HG03575 (cell line): ENCODE measurements at regions not wholly inside any gene's neighbourhood (a gene's known extent, or its start where the extent isn't known, plus 50 kb on each side); places are given as distances from the start of the nearest gene placed in this dataset.
"Not testable (repeated sequence)": the region's sequence is repeated elsewhere in the genome, so short reads cannot be mapped to it uniquely, and the experiment has no call there.

Source experiments
- ATAC-seq: cut with Tn5 transposase; IDR thresholded peaks from one replicate; pipeline ENCODE4 v1.9.1; 2021; ENCODE audit not compliant: unreplicated experiment, insufficient number of reproducible peaks, low FRiP score; ENCODE audit errors: extremely low read depth

DNA sequence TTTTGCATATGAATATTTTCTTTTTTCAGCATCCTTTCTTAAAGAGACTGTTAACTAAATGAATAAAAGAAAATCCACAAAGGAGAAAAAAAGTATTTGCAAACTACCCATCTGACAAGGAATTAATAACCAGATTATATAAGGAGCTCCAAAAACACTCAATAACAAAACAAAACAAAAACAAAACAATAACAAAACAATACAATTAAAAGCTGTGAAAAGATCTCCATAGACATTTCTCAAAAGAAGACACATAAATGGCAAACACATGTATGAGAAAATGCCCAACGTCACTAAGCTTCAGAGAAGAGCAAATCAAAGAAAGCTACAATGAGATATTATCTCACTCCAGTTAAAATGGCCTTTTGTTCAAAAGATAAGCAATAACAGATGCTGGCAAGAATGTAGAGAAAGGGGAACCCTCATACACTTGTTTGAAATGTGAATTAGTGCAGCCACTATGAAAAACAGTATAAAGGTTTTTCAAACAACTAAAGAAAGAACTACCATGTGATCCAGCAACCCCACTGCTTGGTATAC lies 1310.0 kb upstream of the EYS start:
- ATAC-seq: no peak

DNA sequence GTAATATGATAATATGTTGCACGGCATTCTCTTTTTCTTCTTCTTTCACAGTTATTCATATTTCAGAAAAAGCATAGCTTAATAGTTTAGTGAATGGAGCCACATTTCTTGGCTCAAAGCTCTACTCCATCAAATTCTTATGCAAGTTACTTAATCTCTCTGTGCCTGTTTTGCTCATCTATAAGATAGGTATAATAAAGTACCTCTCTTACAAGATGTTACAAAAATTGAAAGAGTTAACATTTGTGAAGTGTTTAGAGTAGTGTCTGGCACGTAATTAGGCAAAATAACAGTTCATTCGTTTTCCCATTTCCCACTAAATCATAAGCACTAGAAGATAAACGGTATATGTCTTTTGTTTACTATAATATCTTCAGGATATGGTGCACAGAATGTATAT lies 1304.4 kb upstream of the EYS start:
- ATAC-seq: no peak

DNA sequence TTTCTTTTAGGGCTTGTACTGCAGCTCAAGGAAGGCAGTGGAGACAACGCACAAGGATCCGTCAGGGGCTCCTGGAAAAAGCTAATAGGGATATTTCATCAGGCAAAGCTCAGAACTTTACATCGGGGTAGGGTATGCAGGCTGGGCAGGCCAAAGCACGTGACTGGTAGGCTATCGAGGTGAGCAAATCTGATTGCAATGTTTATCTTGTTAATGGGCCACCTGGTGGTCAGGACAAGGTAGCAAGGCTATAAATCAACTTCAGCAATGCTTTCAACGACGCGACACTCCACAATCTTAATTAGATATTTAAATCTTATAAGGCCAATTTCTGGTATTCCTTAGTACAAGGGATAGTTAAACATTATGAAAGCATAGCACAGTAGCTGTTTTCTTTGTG lies 1302.8 kb upstream of the EYS start:
- no peak for ATAC-seq

DNA sequence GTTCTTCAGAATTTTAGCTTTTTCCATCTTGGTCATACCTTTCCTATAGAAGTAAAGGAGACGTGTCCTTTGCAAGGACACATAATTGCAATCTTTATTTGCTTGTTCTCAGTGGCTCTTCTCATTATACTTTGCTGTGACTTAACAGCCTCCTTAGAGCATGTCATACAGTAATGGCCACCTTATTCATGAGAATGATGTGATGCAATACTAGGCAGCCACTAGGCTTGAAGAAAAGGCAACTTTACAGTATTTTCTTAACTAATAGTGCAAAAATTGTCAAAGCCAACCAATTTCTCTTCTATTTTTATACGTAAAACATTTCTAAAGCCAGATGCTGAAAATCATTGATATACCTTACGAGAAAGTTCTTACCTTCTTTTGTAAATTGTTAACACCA lies 1296.8 kb upstream of the EYS start:
- no peak for ATAC-seq

DNA sequence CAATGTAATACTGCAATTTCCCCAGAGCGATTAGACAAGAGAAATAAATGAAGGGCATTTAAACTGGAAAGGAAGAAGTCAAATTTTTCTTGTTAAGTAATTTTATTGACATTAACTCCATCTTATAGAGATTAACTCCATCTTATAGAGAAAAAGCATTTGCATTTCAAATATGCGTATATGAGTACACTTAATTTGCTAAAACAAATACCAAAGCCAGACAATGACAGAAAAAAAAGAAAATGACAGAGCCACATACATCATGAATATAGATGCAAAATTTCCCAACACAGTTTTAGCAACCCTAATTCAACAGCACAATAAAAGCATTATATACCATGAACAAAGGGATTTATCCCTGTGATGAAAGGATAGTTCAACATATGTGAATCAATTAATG lies 1293.1 kb upstream of the EYS start:
- no peak for ATAC-seq

DNA sequence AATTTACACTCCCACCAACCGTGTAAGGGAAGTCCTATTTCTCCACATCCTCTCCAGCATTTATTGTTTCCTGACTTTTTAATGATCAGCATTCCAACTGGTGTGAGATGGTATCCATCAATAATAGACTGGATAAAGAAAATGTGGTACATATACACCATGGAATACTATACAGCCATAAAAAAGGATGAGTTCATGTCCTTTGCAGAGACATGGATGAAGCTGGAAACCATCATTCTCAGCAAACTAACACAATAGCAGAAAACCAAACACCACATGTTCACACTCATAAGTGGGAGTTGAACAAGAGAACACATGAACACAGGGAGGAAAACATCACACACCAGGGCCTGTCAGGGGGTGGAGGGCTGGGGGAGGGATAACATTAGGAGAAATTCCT lies 1290.6 kb upstream of the EYS start:
- ATAC-seq: not testable (repeated sequence)

DNA sequence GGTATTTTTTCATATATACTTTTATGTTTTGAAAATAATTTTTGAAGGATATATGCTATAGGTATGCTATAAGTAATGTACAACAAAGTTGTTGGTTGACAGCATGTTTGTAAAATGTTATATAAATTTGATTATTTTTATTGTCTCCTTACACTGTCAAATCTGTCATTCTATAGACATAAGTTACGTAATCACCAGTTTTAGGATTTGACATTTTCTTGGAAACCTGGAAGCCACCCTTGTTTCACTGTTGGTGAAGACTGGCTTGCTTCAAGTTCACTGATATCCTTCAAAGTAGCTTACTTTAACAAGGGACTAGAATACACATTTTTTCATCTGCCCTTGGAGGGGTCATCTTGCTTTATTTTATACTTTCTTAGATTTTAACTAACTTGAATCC lies 1288.6 kb upstream of the EYS start:
- ATAC-seq: no peak

DNA sequence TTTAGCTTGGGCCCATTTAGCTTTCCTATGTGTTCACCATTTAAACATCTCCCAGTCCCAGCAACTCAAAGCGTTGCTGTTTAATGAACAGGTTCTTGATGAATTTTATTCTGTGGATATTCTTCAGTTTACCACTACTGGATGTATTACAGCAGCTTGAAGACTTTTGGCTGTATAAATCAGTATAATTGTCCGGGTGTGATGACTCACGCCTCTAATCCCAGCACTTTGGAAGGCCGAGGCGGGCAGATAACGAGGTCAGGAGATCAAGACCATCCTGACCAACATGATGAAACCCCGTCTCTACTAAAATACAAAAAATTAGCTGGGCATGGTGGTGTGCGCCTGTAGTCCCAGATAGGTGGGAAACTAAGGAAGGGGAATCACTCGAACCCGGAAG lies 1286.7 kb upstream of the EYS start:
- ATAC-seq: not testable (repeated sequence)

DNA sequence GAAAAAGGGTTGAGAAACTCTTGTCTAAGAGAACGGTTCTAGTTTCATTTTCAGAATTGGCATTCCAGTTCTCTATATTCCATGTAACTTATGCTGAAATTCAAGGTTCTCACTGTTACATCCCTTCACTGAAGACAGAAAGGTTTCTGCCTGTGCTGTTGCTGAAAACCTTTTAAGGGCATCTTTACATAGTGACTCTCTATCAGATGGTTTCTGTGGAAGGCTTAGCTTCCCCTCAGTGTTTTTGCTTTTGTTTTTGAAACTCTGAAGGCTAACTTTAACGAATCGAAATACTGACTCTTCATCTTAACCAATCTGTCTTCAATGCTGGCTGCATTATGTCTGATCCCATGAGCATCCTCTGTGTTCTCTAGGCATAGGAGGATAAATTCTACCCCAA lies 1286.2 kb upstream of the EYS start:
- ATAC-seq: no peak

DNA sequence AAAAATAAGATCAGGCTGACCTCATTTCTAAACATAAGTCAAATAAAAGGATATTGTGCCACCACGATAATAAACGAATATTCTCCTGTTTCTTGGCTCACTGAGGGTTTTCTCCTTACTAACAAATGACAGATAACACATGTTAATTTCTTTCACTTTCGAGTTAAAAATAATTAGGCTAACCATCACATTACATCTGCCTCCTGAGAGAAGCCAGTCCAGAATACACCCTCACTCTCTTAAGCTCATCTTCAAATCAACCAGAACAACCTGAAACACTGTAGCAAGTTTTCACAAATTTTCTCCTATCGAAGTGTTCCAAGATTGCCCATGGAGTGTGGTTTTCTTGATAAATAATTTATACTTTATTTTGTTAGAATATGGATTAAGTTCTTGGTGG lies 1285.6 kb upstream of the EYS start:
- no peak for ATAC-seq

DNA sequence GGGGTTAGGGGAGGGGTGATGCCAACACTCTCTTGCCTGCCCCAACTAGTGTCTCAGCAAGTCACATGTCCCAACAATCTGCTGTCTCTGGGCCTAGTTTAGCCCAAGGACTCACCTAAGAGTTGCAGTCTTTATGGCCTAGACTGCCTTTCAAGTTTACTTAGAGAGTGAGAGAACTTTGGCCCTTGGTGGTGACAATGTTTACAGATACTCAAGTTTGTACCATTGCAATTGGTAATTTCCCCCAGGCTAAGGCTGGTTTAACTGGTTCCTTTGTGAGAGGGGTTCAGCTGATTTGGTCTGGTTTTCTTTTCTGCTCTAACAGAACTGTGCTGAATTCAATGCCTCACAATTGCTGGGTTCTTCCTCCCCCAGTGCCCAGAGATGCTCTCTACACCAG lies 1279.9 kb upstream of the EYS start:
- no peak for ATAC-seq

DNA sequence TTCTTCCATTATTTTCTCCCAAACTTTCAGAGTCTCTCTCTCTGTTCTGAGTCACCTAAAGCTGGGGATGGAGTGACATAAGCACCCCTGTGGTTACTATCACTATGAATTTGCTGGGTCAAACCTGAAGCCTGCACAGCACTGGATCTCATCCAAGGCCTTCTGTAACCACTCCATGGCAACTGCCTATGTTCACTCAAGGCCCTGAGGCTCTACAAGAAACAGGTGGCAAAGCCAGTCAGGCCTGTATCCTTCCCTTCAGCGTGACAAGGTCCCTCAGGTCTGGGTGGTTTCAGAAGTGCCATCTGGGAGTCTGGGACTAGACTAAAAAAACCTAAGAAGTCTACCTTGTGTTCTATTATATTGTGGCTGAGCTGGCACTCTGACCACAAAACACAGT lies 1278.8 kb upstream of the EYS start:
- no peak for ATAC-seq

DNA sequence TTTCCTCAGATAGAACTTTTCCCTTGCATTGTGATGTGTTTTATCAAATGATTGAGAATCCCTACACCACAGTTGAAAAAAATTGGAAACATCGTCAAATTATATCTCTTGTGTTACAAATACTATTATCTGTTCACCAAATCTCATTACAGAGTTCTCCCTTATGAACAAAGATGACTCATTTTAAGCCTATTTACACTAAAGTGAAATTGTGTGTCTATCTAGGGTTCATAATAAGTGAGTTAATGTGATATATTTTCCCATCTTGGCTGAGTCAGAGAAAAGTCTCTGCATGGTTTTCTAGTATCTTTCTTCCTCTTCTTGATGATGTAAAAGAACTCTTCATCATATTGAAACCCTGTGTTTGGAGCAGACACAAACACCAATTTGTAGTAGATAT lies 1263.3 kb upstream of the EYS start:
- no peak for ATAC-seq

DNA sequence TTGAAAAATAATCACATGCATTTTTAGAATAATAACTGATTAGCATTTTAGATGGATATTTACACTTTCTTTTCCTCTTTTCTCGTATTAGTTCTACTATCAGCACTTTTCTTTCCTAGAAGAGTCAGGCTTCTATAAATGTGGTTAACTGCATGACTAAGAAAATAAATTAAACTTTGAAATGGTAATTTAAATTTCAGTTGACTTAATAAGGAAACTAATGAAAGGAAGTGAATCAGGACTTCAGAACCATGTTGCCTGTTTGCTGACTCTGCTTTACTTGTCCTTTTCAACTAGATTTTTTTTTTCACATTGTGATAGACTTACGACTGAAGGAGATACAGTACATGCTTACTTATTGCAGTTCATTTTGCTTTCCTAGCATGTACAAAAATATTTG lies 1258.2 kb upstream of the EYS start:
- no peak for ATAC-seq

DNA sequence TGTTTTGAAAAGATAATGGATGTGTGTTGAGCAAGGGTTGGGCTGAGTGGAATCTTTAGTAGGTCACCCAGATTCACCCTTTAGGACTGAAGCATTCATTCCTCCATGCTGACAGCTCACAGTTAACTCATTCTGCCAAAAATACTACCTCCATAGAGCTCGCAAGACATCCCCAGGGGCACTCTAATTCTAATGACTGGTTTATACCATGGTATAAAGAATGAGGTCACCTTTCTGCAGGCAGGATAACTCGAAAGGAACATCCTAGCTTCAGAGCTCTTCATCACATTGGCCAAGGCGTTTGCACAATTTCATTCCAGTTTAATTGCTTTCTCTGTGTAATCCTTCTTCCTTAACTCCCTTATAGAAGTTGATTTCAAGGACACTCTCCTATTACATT lies 1257.2 kb upstream of the EYS start:
- ATAC-seq: no peak

DNA sequence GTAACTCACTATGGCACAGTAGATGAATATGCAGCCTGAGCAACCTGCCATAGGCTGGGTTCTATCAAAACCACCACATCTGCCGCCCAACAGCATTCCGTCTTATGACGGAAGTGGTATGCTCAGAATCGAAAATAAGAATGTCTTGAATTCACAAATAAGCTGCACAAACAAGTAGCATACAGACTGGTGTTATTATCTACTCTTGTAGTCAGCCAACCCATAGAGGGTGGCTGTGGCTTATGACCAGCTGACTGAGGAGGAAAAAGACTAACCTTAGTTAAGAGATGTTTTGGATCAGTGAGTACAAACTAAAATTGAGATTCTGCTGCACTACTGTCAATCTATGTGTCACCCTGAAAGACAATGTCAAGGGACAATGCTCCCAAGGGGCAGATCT lies 1255.1 kb upstream of the EYS start:
- no peak for ATAC-seq

DNA sequence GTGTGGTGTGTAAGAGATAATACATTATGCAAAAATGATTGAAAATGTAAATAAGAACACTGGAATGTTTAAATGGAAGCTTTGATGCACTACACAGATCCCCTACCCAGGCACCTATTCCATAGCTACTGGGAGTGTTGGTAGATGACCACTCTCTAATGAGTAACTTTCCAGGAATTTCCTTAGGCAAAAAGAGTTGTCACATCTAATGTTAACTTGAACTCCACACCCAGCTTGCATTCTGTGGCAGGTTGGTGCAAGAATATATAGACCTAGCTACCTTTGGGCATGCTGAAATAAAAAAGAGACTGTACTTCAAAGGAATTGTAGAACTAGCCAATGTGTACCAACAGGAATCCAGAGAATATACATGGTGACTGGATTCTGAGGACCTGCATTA lies 1254.2 kb upstream of the EYS start:
- no peak for ATAC-seq

DNA sequence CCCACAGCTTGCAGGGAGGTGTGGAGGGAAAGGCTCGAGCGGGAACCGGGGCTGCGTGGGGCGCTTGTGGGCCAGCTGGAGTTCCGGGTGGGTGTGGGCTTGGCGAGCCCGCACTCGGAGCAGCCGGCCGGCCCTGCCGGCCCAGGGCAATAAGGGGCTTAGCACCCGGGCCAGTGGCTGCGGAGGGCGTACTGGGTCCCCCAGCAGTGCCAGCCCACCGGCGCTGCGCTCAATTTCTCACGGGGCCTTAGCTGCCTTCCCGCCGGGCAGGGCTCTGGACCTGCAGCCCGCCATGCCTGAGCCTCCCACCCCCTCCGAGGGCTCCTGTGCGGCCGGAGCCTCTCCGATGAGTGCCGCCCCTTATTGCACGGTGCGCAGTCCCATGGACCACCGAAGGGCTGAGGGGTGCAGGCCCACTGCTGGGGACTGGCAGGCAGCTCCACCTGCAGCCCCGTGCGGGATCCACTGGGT lies 1242.2 kb upstream of the EYS start:
- ATAC-seq: no peak

DNA sequence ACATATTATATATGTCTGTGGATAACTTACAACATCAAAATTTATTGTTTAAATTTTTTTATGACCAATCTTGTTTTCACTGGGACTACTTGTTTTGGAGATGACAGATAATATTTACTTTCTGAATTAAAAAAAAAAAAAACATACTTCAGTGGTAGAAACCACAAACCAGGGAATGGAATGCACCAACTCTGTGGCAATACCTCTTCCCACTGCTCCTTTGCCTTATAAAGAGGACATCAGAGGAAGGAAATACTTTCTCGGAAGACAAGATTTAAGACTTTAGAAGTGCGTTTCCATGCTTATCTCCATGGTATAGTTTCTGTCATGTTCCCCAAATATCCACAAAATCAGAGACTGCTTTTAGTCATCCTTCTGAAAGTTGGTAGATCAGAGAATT lies 1241.1 kb upstream of the EYS start:
- ATAC-seq: no peak

DNA sequence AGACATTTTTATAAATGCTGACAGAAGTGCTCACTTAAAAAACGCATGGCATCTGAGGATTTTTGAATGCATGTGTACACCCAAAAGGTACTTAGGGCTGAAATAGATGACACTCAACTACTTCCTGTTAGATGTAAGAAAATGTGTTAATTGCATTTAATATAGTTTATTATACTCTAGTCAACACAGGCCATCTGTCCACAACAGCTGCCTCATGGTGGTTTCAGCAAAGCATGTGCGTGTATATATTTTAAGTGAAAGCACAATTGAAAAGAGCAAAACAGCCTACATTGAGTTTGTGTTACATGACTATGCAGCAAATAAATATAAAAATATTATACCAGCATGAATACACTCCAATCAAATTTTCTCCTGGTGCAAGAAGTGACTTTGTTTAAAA lies 1233.0 kb upstream of the EYS start:
- no peak for ATAC-seq

DNA sequence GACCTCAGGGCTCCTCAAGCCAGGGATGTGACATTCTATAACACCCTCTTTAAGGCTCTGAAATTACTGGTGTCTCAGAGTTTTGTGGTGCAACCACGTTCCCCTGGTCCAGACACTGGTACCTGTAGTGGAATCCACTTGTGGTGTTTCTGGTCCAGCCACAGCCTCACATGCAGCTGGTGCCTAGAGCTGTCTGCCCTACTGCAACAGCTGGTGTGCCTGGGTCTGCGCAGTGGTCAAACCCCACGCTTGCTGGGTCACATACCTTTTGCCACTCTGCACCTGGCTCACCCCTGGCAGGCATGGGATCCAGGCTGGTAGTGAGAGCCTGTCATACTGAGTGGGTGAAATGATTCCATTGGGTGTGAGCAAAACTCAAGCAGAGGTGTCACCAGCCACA lies 1230.2 kb upstream of the EYS start:
- no peak for ATAC-seq

DNA sequence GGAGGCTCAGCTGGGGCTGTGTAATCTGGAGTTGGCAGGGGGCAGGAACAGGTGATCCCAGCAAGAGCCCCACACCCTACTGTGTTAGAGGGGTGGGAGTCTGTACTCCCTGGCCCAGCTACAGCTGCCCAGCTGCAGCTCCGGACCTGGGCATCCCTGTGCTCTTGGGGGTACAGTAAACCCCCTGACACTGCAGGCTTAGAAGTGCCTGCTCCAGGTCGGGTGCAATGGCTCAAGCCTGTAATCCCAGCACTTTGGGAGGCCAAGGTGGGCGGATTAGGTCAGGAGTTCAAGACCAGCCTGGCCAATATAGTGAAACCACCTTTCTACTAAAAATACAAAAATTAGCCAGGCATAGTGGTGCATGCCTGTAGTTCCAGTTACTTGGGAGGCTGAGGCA lies 1228.6 kb upstream of the EYS start:
- no peak for ATAC-seq
